Liver (tissue), 3 donors: ENCODE measurements at regions not wholly inside any gene's neighbourhood (a gene's known extent, or its start where the extent isn't known, plus 50 kb on each side); places are given as distances from the start of the nearest gene placed in this dataset.

Experiments used
- REST ChIP-seq: IDR thresholded peaks from 2 replicates; pipeline ENCODE4 v1.6.1; 2016; ENCODE audit warnings: antibody characterized with exemption, mild to moderate bottlenecking
- SP1 ChIP-seq: IDR thresholded peaks from 2 replicates; pipeline ENCODE4 v1.6.1; 2018; ENCODE audit warnings: antibody characterized with exemption, mild to moderate bottlenecking
- TF ChIP-seq, protein P1 (sequence below): fragments of 150-350 bp; IDR thresholded peaks from 2 replicates; pipeline ENCODE4 v1.5.1; 2017; ENCODE audit warnings: improper control_type of control experiment, low read depth, low read length; ENCODE audit not compliant: missing input control
- TF ChIP-seq, protein P2 (sequence below): IDR thresholded peaks from 2 replicates; pipeline ENCODE4 v1.6.1; 2016; ENCODE audit warnings: antibody characterized with exemption
- donor health status: healthy.
- donor health status: healthy.

DNA sequence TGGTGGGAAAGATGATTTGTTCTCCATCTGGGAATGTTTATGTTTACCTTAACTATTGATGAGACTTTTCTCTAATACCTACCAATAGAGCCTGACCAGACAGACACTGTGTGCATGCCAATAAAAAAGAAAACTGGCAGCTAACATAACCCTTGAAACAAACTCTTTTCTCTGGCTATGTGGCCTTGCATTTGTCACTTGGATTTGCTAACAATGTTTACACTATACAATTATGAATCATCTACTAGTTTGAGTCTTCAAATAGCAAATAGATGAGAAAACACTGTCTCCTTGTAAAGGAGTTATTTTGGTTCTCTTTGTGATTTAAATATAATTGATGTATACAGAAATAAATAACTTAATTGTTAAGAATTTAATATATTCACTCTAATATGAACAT lies 273.1 kb downstream of the SEMA3D start:
- TF ChIP-seq REST = no peak
- TF ChIP-seq SP1 = no peak
- TF ChIP-seq, protein P1, sequence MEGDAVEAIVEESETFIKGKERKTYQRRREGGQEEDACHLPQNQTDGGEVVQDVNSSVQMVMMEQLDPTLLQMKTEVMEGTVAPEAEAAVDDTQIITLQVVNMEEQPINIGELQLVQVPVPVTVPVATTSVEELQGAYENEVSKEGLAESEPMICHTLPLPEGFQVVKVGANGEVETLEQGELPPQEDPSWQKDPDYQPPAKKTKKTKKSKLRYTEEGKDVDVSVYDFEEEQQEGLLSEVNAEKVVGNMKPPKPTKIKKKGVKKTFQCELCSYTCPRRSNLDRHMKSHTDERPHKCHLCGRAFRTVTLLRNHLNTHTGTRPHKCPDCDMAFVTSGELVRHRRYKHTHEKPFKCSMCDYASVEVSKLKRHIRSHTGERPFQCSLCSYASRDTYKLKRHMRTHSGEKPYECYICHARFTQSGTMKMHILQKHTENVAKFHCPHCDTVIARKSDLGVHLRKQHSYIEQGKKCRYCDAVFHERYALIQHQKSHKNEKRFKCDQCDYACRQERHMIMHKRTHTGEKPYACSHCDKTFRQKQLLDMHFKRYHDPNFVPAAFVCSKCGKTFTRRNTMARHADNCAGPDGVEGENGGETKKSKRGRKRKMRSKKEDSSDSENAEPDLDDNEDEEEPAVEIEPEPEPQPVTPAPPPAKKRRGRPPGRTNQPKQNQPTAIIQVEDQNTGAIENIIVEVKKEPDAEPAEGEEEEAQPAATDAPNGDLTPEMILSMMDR = no peak
- TF ChIP-seq, protein P2, sequence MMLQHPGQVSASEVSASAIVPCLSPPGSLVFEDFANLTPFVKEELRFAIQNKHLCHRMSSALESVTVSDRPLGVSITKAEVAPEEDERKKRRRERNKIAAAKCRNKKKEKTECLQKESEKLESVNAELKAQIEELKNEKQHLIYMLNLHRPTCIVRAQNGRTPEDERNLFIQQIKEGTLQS = no peak
